Bronchial epithelial cell (primary cell): ENCODE measurements at regions not wholly inside any gene's neighbourhood (a gene's known extent, or its start where the extent isn't known, plus 50 kb on each side); places are given as distances from the start of the nearest gene placed in this dataset.

Experiments used
- DNase-seq: peaks from one replicate; pipeline ENCODE4 v3.0.0-alpha.2; 2010; ENCODE audit warnings: low read depth
- FAIRE-seq: peaks from 2 replicates; lab custom pipeline; 2011; peaks lifted over from hg19 to GRCh38; lab: Jason Lieb, UNC
- H3K27me3 ChIP-seq: 2 replicates; pipeline ENCODE4 v1.5.1; 2011; ENCODE audit warnings: low read length; ENCODE audit not compliant: control insufficient read depth, insufficient read depth
- H3K36me3 ChIP-seq: 2 replicates; pipeline ENCODE4 v1.5.1; 2011; ENCODE audit warnings: low read length; ENCODE audit not compliant: control insufficient read depth, insufficient read depth
- H3K4me3 ChIP-seq: 2 replicates; pipeline ENCODE4 v1.5.1; 2011; ENCODE audit warnings: mild to moderate bottlenecking, low read depth, low read length, control low read depth
- TF ChIP-seq, protein P1 (sequence below): IDR thresholded peaks from 2 replicates; pipeline ENCODE4 v1.5.1; 2011; ENCODE audit warnings: mild to moderate bottlenecking, moderate library complexity, low read length, control low read depth, inconsistent platforms; ENCODE audit not compliant: insufficient read depth, severe bottlenecking

DNA sequence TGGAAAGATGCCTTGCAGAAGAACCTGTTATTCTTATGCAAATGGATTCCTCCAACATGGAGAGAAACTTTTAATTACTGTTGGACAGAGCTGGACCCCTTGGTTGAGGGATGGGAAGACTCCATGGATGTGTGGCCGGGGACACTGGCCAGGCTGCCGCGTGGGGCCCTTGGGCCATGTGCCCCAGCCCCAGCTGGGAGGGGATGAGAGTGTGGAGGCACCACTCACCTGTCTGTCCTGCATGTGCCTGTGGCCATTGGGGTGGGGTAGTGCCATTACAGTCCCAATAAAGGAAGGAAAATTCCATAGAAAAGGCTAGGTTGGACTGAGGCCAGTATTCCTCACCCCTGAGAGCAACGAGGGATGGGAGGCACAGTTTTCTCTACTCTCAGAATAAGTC is 564.5 kb upstream of the PTBP2 start:
- FAIRE-seq: no peak

DNA sequence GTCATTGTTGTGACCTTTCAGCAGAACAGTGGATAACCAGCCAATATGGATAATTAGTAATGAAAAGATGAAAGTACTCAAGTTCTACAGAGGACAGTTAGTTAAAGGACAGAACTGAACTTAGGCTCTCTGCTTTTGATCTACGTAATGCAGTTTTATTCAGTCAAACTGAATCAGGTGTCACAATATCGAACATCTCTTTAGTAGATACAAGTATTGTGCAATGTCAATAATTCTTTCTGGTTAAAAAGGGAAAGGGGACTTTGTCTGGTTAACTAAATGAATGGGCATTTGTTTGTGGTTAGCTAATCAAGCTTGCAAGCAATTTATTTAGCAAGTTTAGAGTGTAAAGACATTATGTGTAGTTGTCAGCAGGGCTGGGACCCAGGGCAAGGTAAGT is 562.2 kb upstream of the PTBP2 start:
- DNase-seq: no peak
- no peaks in the 10 kb centered on the region for H3K27me3 ChIP-seq
- H3K4me3 ChIP-seq: no peak overlapping the region
- no peaks in the 10 kb centered on the region for H3K36me3 ChIP-seq
- TF ChIP-seq, protein P1, sequence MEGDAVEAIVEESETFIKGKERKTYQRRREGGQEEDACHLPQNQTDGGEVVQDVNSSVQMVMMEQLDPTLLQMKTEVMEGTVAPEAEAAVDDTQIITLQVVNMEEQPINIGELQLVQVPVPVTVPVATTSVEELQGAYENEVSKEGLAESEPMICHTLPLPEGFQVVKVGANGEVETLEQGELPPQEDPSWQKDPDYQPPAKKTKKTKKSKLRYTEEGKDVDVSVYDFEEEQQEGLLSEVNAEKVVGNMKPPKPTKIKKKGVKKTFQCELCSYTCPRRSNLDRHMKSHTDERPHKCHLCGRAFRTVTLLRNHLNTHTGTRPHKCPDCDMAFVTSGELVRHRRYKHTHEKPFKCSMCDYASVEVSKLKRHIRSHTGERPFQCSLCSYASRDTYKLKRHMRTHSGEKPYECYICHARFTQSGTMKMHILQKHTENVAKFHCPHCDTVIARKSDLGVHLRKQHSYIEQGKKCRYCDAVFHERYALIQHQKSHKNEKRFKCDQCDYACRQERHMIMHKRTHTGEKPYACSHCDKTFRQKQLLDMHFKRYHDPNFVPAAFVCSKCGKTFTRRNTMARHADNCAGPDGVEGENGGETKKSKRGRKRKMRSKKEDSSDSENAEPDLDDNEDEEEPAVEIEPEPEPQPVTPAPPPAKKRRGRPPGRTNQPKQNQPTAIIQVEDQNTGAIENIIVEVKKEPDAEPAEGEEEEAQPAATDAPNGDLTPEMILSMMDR: no peak
- no peak for FAIRE-seq

More for the DNA sequence above, 564.5 kb upstream of the PTBP2 start:
- Histone ChIP-seq H3K36me3 (no peaks in the 10 kb centered on the region), H3K4me3 (no peak overlapping the region), H3K27me3 (no peaks in the 10 kb centered on the region)
- TF ChIP-seq, protein P1: no peak
- no peak for DNase-seq

DNA sequence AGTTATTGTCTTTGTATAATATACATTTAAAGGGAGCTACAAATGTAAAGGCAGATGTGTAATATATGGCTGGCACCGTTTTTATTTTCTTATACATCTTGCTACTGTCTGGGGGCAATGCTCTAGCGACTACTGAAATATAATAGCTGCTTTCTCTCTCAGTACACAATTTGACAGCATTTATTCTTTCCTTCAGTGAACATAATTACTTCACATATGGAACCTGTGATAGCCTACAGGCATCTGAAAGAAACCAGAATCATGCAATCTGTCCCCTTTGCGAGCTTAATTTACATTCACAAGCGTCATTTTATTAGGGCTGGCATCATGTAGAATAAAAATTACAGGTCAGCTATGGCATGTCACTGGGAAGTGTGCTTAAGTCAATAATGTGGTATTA is 557.5 kb upstream of the PTBP2 start:
- no peak for DNase-seq
- no peaks in the 10 kb centered on the region for H3K36me3 ChIP-seq
- TF ChIP-seq, protein P1: no peak
- no peak overlapping the region for H3K4me3 ChIP-seq
- FAIRE-seq: no peak
- H3K27me3 ChIP-seq: no peaks in the 10 kb centered on the region

DNA sequence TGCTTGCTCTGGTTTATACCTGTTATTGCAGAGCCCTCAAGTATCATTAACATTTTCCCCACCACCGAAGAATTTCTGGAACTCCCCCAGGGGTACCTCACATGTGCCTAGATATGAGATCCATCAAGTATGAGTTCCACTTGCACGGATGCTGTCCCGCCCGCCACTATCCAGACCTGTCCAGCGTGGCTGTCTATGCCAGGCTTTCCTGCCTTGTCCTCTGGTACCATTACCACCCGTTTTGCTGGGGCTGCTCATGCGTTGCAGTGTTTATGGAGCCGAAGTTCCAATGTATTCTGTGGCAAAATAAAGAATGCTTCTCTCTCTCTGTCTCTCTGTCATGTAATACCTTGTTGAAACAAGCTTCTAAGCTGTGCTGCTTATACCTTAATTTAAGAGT is 543.5 kb upstream of the PTBP2 start:
- no peak for FAIRE-seq
- H3K27me3 ChIP-seq: no peaks in the 10 kb centered on the region
- TF ChIP-seq, protein P1: no peak
- DNase-seq: no peak
- no peaks in the 10 kb centered on the region for H3K36me3 ChIP-seq
- H3K4me3 ChIP-seq: no peak overlapping the region

DNA sequence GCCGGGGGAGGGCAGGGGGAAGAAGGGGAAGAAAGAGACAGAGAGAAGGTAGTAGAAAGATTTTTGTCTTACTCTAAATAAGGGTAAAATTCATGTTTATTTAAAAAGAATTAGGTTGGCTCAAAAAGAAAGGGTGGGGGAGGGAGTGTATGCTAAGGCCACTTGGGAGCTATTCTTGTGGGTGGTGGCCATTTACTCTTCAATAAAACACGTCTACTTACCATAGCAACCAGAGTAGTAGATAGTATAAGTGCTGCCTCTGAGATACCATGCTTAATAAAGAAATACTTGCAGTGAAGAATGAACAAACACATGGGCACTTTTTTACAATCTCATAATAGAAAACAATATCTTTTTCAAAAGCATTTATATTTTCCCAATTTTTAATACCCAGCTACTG is 538.1 kb upstream of the PTBP2 start:
- FAIRE-seq (no peak), DNase-seq (no peak)
- Histone ChIP-seq H3K4me3 (no peak overlapping the region), H3K36me3 (no peaks in the 10 kb centered on the region), H3K27me3 (no peaks in the 10 kb centered on the region)
- TF ChIP-seq, protein P1: no peak

DNA sequence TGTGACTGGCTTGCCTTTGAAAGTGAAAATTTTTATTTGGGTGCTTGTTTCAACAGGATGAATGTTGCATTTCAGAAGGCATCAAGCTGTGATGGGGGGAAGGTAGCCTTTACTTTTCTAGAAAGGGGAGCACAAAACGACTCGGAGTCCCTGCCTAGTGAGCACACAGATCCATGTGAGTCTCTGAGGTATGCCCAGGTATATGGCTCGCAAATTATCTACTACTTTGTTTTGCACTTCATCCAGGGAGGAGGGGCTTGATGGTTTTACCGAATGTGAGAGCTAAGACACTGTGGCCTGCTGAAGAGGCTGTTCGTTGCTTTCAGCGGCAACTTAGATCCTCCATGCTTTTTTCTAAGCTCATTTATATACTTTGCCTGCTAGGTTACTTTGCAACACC is 537.7 kb upstream of the PTBP2 start:
- Histone ChIP-seq H3K4me3 (no peak overlapping the region), H3K36me3 (no peaks in the 10 kb centered on the region), H3K27me3 (no peaks in the 10 kb centered on the region)
- TF ChIP-seq, protein P1: no peak
- no peak for DNase-seq
- FAIRE-seq: no peak
